ENCODE measurements at regions not wholly inside any gene's neighbourhood (a gene's known extent, or its start where the extent isn't known, plus 50 kb on each side); places are given as distances from the start of the nearest gene placed in this dataset.

DNA sequence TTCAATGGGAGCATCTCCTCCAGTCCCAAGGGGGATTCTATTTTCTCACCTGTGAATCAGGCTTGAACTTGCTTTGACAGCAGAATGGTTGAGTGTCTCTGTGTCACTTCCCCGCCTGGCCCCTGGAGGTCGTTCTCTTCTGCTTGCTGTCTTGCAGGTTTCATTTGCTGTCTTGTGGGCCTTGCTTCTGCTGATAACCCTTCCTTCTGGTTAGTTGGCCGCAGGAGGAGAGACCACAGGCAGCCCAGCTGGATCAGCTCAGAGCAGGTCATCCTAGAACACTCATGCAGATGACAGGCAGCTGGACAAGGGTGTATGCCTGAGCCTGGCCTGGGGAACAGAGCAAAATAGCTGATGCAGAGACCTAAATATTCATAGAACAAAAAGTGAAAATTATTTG lies 344.2 kb upstream of the ADARB2 start:
- TF ChIP-seq EP300 (IDR thresholded peaks at IDR 0.05): no peak
- TF ChIP-seq, protein P1, sequence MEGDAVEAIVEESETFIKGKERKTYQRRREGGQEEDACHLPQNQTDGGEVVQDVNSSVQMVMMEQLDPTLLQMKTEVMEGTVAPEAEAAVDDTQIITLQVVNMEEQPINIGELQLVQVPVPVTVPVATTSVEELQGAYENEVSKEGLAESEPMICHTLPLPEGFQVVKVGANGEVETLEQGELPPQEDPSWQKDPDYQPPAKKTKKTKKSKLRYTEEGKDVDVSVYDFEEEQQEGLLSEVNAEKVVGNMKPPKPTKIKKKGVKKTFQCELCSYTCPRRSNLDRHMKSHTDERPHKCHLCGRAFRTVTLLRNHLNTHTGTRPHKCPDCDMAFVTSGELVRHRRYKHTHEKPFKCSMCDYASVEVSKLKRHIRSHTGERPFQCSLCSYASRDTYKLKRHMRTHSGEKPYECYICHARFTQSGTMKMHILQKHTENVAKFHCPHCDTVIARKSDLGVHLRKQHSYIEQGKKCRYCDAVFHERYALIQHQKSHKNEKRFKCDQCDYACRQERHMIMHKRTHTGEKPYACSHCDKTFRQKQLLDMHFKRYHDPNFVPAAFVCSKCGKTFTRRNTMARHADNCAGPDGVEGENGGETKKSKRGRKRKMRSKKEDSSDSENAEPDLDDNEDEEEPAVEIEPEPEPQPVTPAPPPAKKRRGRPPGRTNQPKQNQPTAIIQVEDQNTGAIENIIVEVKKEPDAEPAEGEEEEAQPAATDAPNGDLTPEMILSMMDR (IDR thresholded peaks at IDR 0.05): no peak
- no peak for TF ChIP-seq POLR2A (IDR thresholded peaks at IDR 0.05)

All from sigmoid colon (tissue), 4 donors.